Loucy (cell line): ENCODE measurements at regions not wholly inside any gene's neighbourhood (a gene's known extent, or its start where the extent isn't known, plus 50 kb on each side); places are given as distances from the start of the nearest gene placed in this dataset.

Source experiments
- CTCF ChIP-seq: fragments of 200-600 bp; sonication (generic); conservative IDR thresholded peaks from 2 replicates; pipeline ENCODE4 v1.5.1; 2014; ENCODE audit warnings: mild to moderate bottlenecking, antibody characterized with exemption, low read length
- EZH2phosphoT487 ChIP-seq: fragments of 200-600 bp; IDR thresholded peaks from 2 replicates; pipeline ENCODE4 v1.6.1; 2018; ENCODE audit warnings: antibody characterized with exemption, mild to moderate bottlenecking, moderate library complexity, borderline replicate concordance

GRCh38 chr1:80248886-80249285 lies 1242.4 kb upstream of the ADGRL4 start:
- no peak for TF ChIP-seq CTCF
- TF ChIP-seq EZH2phosphoT487 = no peak
